AG10803 (cell line): ENCODE measurements at regions not wholly inside any gene's neighbourhood (a gene's known extent, or its start where the extent isn't known, plus 50 kb on each side); places are given as distances from the start of the nearest gene placed in this dataset.

ENCODE experiments used
- DNase-seq: peaks from one replicate; pipeline ENCODE4 v3.0.0; 2010; ENCODE audit warnings: low read depth
- H3K4me3 ChIP-seq: 2 replicates; pipeline ENCODE4 v1.5.1; 2011; ENCODE audit warnings: mild to moderate bottlenecking, low read length, control low read depth
- CTCF ChIP-seq: conservative IDR thresholded peaks from 2 replicates; pipeline ENCODE4 v1.5.1; 2011; ENCODE audit warnings: mild to moderate bottlenecking, low read length, control low read depth, inconsistent platforms

DNA sequence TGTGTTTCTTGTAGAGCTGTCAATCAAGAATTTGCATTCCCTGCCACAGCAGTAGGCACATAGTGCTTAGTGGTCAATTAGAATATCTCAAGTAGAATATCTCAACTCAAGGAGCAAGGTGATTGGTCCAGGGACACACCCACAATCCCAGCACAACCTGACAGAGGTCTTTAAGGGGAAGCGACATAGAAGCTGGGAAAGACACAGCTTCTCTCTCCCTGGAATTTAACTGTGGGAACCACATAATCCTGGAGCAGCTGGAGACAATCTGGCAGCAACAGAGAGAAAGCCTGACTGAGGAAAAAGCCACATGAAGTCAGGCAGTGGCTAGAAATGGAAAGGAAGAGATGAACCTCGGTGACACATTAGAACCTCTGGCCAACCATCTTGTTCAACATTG is 85.7 kb upstream of the LMO3 start:
- no peak for DNase-seq
- TF ChIP-seq CTCF, result no peak
- no peak overlapping the region for H3K4me3 ChIP-seq

DNA sequence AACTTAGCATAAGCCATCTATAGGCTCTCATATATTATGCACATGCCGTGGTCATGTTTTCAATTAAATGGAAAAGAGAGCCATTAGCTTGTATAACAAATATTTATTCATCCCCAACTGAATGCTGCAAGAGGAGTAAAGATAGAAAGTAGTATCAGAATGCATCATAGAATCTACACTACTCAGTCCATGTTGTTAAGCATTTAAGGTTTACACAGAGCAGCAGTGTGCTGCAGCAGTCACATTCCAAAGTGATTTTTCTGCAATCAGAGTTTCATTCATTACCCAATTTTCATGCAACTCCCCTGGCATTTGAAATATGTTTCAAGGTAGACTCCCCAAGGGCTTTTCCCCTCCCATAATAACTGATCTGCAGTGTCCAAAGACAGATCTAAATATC is 82.2 kb upstream of the LMO3 start:
- DNase-seq, result no peak
- TF ChIP-seq CTCF, result no peak
- no peak overlapping the region for H3K4me3 ChIP-seq

- peak; percentile 2 for DNase-seq
- TF ChIP-seq CTCF, result peak; percentile 40
- no peak overlapping the region for H3K4me3 ChIP-seq
These were observed 79.1 kb upstream of the LMO3 start for GRCh38 chr12:16685107-16685506.

DNA sequence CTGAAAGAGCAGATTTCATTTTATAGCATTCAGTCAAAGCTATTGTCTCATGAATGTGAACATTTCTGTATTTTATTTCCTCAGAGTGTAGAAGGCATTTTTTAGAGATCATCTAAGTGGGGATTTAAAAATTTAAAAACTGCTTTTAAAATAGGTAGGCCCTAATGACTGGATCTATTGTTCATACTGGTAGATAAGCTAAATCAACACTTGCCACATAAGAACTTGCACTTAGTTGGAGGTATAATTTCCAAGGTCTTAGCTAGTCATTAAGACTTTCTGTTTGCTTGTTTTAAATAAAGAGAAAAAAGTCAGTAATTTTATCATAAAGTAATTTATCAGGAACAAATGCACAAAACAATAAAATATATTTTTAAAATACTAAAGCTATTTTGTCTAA is 75.2 kb upstream of the LMO3 start:
- no peak overlapping the region for H3K4me3 ChIP-seq
- DNase-seq, result no peak
- TF ChIP-seq CTCF, result no peak

GRCh38 chr12:16675438-16675837 is 69.5 kb upstream of the LMO3 start:
- H3K4me3 ChIP-seq, result no peak overlapping the region
- no peak for DNase-seq
- TF ChIP-seq CTCF, result no peak

- DNase-seq, result no peak
- H3K4me3 ChIP-seq, result no peak overlapping the region
- no peak for TF ChIP-seq CTCF
These were observed 68.9 kb upstream of the LMO3 start for GRCh38 chr12:16674885-16675284.

DNA sequence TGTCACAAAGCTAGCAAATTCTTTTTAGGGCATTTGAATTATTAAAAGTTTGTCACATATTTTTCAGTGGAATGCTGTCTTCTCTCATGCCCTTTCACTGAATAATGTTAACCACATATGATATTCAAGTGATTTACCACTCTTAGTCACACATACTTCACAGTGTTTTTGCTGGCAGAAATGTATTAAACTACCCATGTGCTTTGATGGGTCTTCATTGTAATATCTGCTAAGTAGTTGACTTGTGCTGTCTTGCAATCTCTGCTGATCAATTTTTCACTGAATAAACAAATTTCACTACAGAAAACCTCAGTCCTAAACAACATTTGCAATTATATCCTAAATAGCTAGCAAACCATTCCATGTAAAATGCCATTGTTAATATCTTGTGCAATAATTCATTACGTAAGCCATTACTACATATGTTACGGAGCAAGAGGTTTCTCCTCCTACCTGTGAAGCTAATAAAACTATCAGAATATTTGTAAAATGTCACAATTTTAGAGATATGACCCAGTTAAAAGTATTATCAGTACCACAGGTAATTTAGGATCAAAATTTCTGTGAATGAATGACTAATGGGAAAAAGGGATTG is 64.6 kb upstream of the LMO3 start:
- peak; percentile 22 for DNase-seq
- no peak overlapping the region for H3K4me3 ChIP-seq
- no peak for TF ChIP-seq CTCF
